Aorta (tissue), 5 donors: ENCODE measurements at regions not wholly inside any gene's neighbourhood (a gene's known extent, or its start where the extent isn't known, plus 50 kb on each side); places are given as distances from the start of the nearest gene placed in this dataset.

Experiments
- ATAC-seq: fragments of 200-7000 bp; cut with Tn5 transposase; one replicate; pipeline ENCODE4 v1.9.1; 2022; ENCODE audit warnings: moderate library complexity; ENCODE audit not compliant: low FRiP score
- DNase-seq, 2 donors: peaks; one replicate each; pipeline ENCODE4 v3.0.0-alpha.2; 2020
- H3K27ac ChIP-seq, 2 donors: one replicate each; pipeline ENCODE4 v1.5.1; 2013; ENCODE audit warnings: low read length in 2 of 2, mild to moderate bottlenecking in 2 of 2, moderate library complexity in 2 of 2, control low read depth in 1 of 2, inconsistent platforms in 1 of 2, low read depth in 1 of 2
- H3K27me3 ChIP-seq, 2 donors: one replicate each; pipeline ENCODE4 v1.6.1; 2013; ENCODE audit warnings: control low read depth in 1 of 2, low read length in 1 of 2, mild to moderate bottlenecking in 1 of 2, moderate library complexity in 1 of 2; ENCODE audit not compliant: insufficient read depth in 2 of 2, control insufficient read depth in 1 of 2
- H3K36me3 ChIP-seq, 2 donors: one replicate each; pipeline ENCODE4 v1.6.1; 2013; ENCODE audit warnings: control low read depth in 1 of 2, low read length in 1 of 2, mild to moderate bottlenecking in 1 of 2; ENCODE audit not compliant: insufficient read depth in 2 of 2, control insufficient read depth in 1 of 2
- H3K4me1 ChIP-seq, 2 donors: one replicate each; pipeline ENCODE4 v1.6.1; 2013; ENCODE audit warnings: low read length in 2 of 2, control low read depth in 1 of 2, mild to moderate bottlenecking in 1 of 2, moderate library complexity in 1 of 2; ENCODE audit not compliant: insufficient read depth in 2 of 2, control insufficient read depth in 1 of 2
- H3K4me3 ChIP-seq, 2 donors: one replicate each; pipeline ENCODE4 v1.5.1; 2013; ENCODE audit warnings: low read length in 2 of 2, control low read depth in 1 of 2, mild to moderate bottlenecking in 1 of 2
- H3K9me3 ChIP-seq: one replicate; pipeline ENCODE4 v1.6.1; 2013; ENCODE audit warnings: mild to moderate bottlenecking, low read length; ENCODE audit not compliant: control insufficient read depth
- WGBS, 2 donors: extraction: QIAGEN DNeasy Blood & Tissue Kit; methylation state at CpG; one replicate each; pipeline ENCODE4 v1.1.7; 2013; 5-methylcytosine and 5-hydroxymethylcytosine counted together
- intact Hi-C, 2 donors: fragments of 100-400 bp; cut with DNase I; formaldehyde crosslinking; loops; one replicate each; pipeline versions ENCODE4 v1.14.2 to v1.15.0; 2022
- donor health status: healthy with polysubstance abuse.
- donor health status: Bipolar disorder and iron deficiency.
- donor health status: DM: no; HTN: no; CAD: no.
- donor health status: DM: no; HTN: no; CAD: no.
- donor health status: DM: yes; HTN: yes; CAD: no.

DNA sequence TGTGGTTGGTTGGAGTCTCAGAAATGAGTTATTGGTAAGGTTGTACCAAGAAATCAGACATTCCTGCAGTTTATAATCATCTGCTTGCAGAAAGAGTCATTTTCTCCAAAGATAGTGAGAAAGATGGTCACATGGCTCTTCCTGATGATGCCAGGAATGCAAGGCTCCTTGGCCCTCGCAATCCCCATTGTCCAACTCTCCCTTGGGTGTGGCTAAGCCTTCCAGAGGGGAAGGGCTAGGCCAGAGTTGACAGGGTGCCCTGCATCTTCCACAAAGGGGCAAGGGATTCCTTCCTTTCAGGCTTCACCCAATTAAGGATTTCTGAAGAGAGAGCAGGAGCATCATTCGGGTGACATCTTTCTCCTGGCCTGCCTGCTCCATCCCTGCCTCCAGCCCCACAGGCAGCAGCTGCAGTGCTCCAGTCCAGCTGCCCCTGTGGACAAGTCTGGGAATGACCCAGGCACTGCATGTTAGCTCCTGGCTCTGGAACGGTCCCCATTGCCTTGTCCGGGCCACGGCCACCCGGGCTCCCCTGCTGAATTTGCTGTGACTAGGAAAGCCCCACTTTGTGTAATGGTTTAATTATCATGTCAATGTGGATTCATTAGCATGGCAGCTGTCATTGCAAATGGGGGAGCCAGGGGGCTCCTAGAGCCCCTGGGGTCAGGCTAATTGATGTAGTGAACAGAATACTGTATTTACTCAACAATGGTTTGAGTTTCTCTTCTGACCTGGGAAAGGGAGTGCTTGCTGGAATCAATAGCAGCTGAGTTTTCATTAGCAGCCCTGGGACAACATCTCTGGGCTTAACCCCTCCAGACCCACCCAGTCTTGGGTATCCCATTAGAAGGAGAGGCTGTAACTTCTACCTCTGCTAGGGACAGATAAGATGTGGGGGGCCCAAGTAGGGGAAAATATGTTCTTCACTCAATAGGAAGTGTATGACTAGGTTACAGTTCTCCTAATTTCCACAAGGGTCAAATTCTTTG, 112.6 kb upstream of the TBX20 start:
- Histone ChIP-seq H3K4me3 (no peak overlapping the region), H3K27ac (no peak overlapping the region), H3K4me1 (no peaks in the 10 kb centered on the region), H3K36me3 (no peaks in the 10 kb centered on the region), H3K9me3 (no peaks in the 10 kb centered on the region), H3K27me3 (no peaks in the 10 kb centered on the region)
- 46 to 47% methylated on average over 6 of the region's 6 CpGs for WGBS, 2 donors
- ATAC-seq, result no peak
- DNase-seq, result no peak
- intact Hi-C loops, result no loop called here

GRCh38 chr7:35365523-35365922, 111.6 kb upstream of the TBX20 start:
- intact Hi-C loops, result no loop called here
- Histone ChIP-seq H3K27me3 (no peaks in the 10 kb centered on the region), H3K9me3 (no peaks in the 10 kb centered on the region), H3K36me3 (no peaks in the 10 kb centered on the region), H3K4me1 (no peaks in the 10 kb centered on the region), H3K27ac (no peak overlapping the region), H3K4me3 (no peak overlapping the region)
- ATAC-seq, result no peak
- whole genome bisulfite sequencing, 2 donors, result 79% methylated on average over 1 of the region's 1 CpG
- DNase-seq, result no peak

DNA sequence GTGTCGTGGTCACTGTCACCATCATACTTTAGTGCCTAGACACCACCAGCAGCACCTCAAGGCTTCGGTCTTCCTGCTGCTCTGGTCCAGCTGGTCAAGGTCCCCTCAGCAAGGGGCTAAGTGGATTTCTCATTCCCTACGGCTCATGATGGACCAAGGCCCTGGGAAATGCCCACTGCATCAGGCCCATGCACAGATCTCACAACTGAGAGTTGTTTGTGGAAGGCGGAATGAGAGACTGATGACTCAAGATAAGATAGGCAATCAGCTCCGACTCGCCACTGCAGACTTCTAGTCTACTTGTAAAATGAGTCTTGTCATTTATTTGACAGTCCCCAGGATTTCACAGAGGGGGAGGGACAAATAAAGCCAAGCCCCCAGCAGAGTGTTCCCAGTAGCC, 108.4 kb upstream of the TBX20 start:
- DNase-seq, result no peak
- H3K27ac ChIP-seq, result no peak overlapping the region
- no peaks in the 10 kb centered on the region for H3K9me3 ChIP-seq
- no peak overlapping the region for H3K4me3 ChIP-seq
- no peaks in the 10 kb centered on the region for H3K27me3 ChIP-seq
- H3K36me3 ChIP-seq, result no peaks in the 10 kb centered on the region
- intact Hi-C loops, result no loop called here
- WGBS, 2 donors, result 54 to 64% methylated on average over 6 of the region's 6 CpGs
- no peak for ATAC-seq
- H3K4me1 ChIP-seq, result no peaks in the 10 kb centered on the region

GRCh38 chr7:35359423-35359822, 105.5 kb upstream of the TBX20 start:
- Histone ChIP-seq H3K4me3 (no peak overlapping the region), H3K27me3 (no peaks in the 10 kb centered on the region), H3K4me1 (no peaks in the 10 kb centered on the region), H3K36me3 (no peaks in the 10 kb centered on the region), H3K9me3 (no peaks in the 10 kb centered on the region), H3K27ac (no peak overlapping the region)
- intact Hi-C loops, result no loop called here
- no peak for ATAC-seq
- DNase-seq, result no peak
- WGBS, 2 donors, result 58 to 63% methylated on average over 1 of the region's 1 CpG

- H3K4me3 ChIP-seq, result no peak overlapping the region
- H3K27me3 ChIP-seq, result no peaks in the 10 kb centered on the region
- H3K4me1 ChIP-seq, result no peaks in the 10 kb centered on the region
- ATAC-seq (no peak), DNase-seq (no peak)
- intact Hi-C loops, result no loop called here
- no peaks in the 10 kb centered on the region for H3K36me3 ChIP-seq
- H3K27ac ChIP-seq, result no peak overlapping the region
- WGBS, 2 donors, result 46 to 58% methylated on average over 4 of the region's 4 CpGs
- H3K9me3 ChIP-seq, result no peaks in the 10 kb centered on the region
These were observed 102.6 kb upstream of the TBX20 start for GRCh38 chr7:35356495-35356894.

DNA sequence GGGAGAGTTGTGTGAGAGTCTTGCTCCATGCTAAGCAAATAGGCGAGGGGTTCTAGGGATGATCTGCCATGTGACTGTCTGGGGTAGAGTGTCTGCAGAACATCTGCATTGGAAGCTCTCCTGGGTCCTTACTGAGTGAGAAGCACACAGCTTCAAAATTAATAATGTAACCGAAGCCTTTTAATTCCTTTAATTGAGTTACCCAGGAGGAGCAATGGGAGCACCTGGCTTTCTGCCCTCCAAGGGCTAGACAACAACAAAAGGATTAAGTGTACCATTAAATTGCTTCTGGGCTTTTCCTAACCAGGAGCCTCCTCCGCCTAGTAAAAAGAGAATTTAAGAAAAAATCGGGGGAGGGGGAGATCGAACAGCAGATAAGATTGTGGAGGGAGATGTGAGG, 102.0 kb upstream of the TBX20 start:
- DNase-seq (no peak), ATAC-seq (no peak)
- intact Hi-C loops, result no loop called here
- WGBS, 2 donors, result 79 to 83% methylated on average over 5 of the region's 5 CpGs
- Histone ChIP-seq H3K9me3 (no peaks in the 10 kb centered on the region), H3K4me3 (no peak overlapping the region), H3K4me1 (no peaks in the 10 kb centered on the region), H3K36me3 (no peaks in the 10 kb centered on the region), H3K27me3 (no peaks in the 10 kb centered on the region), H3K27ac (no peak overlapping the region)

DNA sequence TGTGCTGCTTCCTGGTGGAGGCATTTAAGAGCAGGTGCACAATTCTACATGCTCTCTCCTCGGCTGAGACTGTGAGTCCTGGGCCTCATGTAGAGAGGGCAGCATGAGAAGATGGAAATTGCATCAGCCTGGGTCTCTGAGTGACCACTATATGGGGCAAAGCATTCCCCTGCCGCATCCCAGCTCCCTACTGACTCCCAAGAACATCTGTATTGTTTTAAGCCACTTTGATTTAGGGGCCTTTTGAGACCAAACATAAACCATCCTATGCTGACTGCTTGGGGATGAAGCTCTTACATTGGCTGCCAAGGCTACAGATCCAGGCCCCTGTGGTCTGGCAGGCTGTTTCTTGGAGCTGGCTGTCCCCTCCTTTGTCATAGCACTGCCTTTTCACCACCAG, 101.3 kb upstream of the TBX20 start:
- intact Hi-C loops, result no loop called here

DNA sequence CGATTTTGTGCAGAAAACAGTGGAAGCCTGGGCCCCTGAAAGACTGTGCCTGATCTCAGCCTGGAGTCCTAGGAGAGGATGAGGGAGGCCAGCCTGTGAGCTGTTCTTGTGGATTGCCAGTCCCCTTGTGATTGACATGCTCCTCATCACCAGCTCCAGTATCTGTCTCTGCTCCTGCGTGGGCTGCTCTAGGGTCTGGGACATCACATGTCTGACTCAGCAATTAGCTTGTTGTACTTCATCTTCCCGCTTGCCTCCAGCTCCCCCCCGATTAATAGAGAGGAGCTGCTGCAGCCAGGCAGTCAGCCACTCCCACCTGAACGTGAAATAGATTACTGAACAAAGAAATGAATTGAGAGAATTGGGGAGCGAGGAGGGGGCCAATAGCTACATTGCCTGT, 99.6 kb upstream of the TBX20 start:
- Histone ChIP-seq H3K27ac (no peak overlapping the region), H3K4me3 (no peak overlapping the region), H3K9me3 (no peaks in the 10 kb centered on the region), H3K27me3 (no peaks in the 10 kb centered on the region), H3K4me1 (no peaks in the 10 kb centered on the region), H3K36me3 (no peaks in the 10 kb centered on the region)
- DNase-seq (no peak), ATAC-seq (no peak)
- WGBS, 2 donors, result 49 to 52% methylated on average over 6 of the region's 6 CpGs
- intact Hi-C loops, result no loop called here

More for the DNA sequence above, 101.3 kb upstream of the TBX20 start:
- H3K9me3 ChIP-seq, result no peaks in the 10 kb centered on the region
- DNase-seq (no peak), ATAC-seq (no peak)
- H3K36me3 ChIP-seq, result no peaks in the 10 kb centered on the region
- H3K27me3 ChIP-seq, result no peaks in the 10 kb centered on the region
- H3K4me3 ChIP-seq, result no peak overlapping the region
- no peak overlapping the region for H3K27ac ChIP-seq
- no peaks in the 10 kb centered on the region for H3K4me1 ChIP-seq
- 18 to 41% methylated on average over 2 of the region's 2 CpGs for WGBS, 2 donors

DNA sequence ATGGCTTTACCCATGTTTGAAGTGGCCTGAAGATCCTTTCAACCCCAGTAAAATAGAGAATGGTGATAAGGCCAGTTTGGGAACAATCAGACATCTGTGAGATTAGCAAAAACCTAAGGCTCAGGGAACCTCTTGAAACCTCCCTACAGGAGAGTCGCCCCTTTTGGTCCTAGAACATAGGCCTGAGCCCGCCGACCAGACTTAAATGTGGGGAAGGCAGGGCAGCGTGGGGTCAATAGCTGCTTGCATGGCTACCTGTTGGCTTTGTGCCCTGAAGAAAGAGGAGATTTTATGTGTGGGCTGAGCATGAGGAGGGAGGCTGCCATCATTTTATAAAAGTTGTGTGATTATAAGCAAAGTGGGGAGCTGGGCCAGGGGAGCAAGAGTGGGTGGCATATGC, 97.6 kb upstream of the TBX20 start:
- ATAC-seq (no peak), DNase-seq (no peak)
- H3K4me3 ChIP-seq, result no peak overlapping the region
- H3K4me1 ChIP-seq, result no peaks in the 10 kb centered on the region
- 91 to 95% methylated on average over 4 of the region's 4 CpGs for WGBS, 2 donors
- no peaks in the 10 kb centered on the region for H3K27me3 ChIP-seq
- H3K27ac ChIP-seq, result no peak overlapping the region
- intact Hi-C loops, result no loop called here
- no peaks in the 10 kb centered on the region for H3K9me3 ChIP-seq
- no peaks in the 10 kb centered on the region for H3K36me3 ChIP-seq
